ENCODE measurements at regions not wholly inside any gene's neighbourhood (a gene's known extent, or its start where the extent isn't known, plus 50 kb on each side); places are given as distances from the start of the nearest gene placed in this dataset.

DNA sequence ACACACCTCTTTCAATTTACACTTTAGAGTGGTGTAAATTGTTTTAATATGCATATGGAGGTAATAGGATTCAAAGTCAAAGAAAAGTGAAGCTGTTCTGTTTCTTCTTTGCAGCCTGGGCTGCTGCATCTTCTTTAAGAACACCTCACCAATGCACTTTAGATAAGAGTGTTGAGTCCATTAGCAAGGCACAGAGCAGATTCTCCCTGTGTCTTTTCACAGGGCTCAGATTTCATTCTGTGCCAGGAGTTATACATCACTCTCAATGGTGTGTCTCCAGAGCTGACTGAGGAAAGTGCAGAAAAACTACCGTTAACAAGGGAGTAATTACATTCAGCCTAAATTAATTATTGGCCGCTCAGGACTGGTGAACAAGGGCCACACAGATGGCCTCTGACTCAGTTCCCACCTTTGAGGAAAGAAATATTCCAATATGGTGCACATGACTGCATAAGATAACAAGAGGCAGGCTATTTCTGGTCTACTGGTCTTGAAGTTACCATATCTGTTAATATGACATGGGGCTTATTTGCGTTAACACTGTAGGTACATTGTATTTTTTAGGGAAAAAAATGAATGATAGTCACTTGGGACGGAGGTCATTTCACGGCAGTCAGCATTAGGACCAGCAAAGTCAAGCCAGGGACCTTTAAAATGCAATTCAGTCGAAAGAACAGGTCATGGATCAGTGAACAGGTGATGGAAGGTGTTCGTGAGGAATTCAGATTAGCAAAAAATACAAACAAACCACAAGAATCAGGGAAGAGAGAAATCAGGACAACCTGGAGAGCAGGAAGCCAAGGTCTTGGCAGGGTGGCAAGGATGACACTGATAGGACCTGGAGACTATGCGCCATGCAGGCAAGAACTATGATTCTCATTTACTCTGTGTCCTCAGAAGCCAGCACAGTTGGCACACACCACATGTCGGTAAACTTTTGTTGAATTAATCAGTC is 203.7 kb downstream of the TBX18 start:
- H3K9me3 Mint-ChIP-seq = peaks cover 4% of the 10 kb centered on the region
- H3K27me3 Mint-ChIP-seq (ENCODE audit: insufficient read depth) = no peaks in the 10 kb centered on the region
- Histone ChIP-seq H3K36me3 (ENCODE audit: control insufficient read depth, insufficient read depth, low read length) (no peaks in the 10 kb centered on the region), H3K9me3 (ENCODE audit: control insufficient read depth, low read length) (no peaks in the 10 kb centered on the region), H3K27ac (ENCODE audit: low read depth, low read length) (no peak overlapping the region), H3K4me3 (ENCODE audit: low read length) (no peak overlapping the region), H3K27me3 (ENCODE audit: control insufficient read depth, insufficient read depth, low read length, poor library complexity, severe bottlenecking) (no peaks in the 10 kb centered on the region), H3K4me1 (ENCODE audit: control insufficient read depth, insufficient read depth, low read length) (no peaks in the 10 kb centered on the region), H3K9ac (ENCODE audit: extremely low read depth, low read length, poor library complexity, severe bottlenecking) (no peak overlapping the region)
- peaks cover 10% of the 10 kb centered on the region for H3K4me1 Mint-ChIP-seq
- no peak overlapping the region for H3K4me3 Mint-ChIP-seq
- no peak overlapping the region for H3K27ac Mint-ChIP-seq
- WGBS, 2 experiments (ENCODE audit: insufficient coverage in 1 of 2, insufficient read length in 1 of 2) = 87 to 91% methylated on average over 7 to 9 of the region's 9 CpGs
- no peak for DNase-seq
- peaks cover 2% of the 10 kb centered on the region for H3K36me3 Mint-ChIP-seq (ENCODE audit: low read depth)
- TF ChIP-seq, protein P1, sequence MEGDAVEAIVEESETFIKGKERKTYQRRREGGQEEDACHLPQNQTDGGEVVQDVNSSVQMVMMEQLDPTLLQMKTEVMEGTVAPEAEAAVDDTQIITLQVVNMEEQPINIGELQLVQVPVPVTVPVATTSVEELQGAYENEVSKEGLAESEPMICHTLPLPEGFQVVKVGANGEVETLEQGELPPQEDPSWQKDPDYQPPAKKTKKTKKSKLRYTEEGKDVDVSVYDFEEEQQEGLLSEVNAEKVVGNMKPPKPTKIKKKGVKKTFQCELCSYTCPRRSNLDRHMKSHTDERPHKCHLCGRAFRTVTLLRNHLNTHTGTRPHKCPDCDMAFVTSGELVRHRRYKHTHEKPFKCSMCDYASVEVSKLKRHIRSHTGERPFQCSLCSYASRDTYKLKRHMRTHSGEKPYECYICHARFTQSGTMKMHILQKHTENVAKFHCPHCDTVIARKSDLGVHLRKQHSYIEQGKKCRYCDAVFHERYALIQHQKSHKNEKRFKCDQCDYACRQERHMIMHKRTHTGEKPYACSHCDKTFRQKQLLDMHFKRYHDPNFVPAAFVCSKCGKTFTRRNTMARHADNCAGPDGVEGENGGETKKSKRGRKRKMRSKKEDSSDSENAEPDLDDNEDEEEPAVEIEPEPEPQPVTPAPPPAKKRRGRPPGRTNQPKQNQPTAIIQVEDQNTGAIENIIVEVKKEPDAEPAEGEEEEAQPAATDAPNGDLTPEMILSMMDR (conservative IDR thresholded peaks at IDR 0.05) = no peak

DNA sequence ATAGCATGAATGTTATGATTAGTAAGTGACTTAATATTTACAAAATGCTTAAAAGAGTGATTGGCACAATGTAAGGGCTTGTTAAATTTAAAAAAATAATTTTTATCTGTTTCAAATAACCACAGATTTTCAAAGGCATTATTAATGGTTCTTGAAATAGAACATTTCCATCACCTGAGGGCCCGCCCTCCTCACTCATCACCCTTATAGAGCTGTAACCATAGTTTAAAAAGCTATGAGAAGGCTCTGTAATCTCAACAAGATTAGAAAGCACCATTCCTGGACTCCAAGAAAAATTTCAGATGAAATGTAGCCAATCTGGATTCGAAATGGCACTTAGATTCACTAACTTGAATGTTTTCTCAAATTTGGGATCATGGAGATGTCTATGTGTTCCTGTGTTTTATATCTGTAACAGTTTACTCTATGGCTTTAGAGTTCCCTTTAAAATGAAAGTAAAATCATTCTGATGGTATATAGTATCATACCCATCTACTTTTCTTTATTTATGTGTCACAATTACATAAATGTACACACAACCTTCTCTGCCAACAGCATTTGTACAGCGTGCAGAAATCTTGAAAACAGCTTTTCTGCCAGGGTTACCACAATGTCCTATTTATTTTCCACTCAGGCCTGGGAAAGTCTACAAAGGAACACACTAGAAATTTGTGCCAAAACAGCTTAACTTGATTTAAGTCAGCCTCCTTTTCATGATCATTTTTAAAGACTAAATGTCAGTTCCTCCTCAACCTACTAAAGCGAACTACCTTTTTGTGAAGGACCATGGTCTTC is 207.7 kb downstream of the TBX18 start:
- Histone ChIP-seq H3K4me1 (ENCODE audit: control insufficient read depth, insufficient read depth, low read length) (no peaks in the 10 kb centered on the region), H3K27me3 (ENCODE audit: control insufficient read depth, insufficient read depth, low read length, poor library complexity, severe bottlenecking) (no peaks in the 10 kb centered on the region), H3K4me3 (ENCODE audit: low read length) (no peak overlapping the region), H3K27ac (ENCODE audit: low read depth, low read length) (no peak overlapping the region), H3K9me3 (ENCODE audit: control insufficient read depth, low read length) (no peaks in the 10 kb centered on the region), H3K9ac (ENCODE audit: extremely low read depth, low read length, poor library complexity, severe bottlenecking) (no peak overlapping the region), H3K36me3 (ENCODE audit: control insufficient read depth, insufficient read depth, low read length) (no peaks in the 10 kb centered on the region)
- Mint-ChIP-seq H3K4me3 (no peak overlapping the region), H3K36me3 (ENCODE audit: low read depth) (peaks cover 2% of the 10 kb centered on the region), H3K27ac (no peak overlapping the region), H3K27me3 (ENCODE audit: insufficient read depth) (no peaks in the 10 kb centered on the region), H3K9me3 (peaks cover 9% of the 10 kb centered on the region), H3K4me1 (peaks cover 10% of the 10 kb centered on the region)
- TF ChIP-seq, protein P1 (conservative IDR thresholded peaks at IDR 0.05) = no peak
- DNase-seq = no peak
- 50 to 67% methylated on average over 2 to 4 of the region's 4 CpGs for WGBS, 2 experiments (ENCODE audit: insufficient coverage in 1 of 2, insufficient read length in 1 of 2)

DNA sequence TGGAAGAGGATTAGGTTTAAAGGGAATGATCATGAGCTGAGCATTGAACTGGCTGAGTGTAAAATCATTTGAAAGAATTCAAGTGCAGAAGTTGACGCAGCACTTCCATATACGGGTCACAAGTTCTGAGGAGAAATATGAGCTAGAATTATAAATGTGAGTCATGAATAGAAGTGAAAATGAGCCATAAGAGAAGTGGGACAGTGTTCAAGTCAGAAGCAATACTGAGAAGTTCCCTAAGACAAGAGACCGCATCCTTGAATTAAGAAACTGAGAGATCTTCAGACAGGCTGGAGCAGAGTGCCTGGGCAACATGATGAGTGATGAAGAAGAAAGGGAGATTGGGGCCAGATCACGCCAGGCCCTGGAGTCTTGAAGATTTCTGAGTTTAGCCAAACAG is 209.7 kb downstream of the TBX18 start:
- Histone ChIP-seq H3K4me1 (ENCODE audit: control insufficient read depth, insufficient read depth, low read length) (no peaks in the 10 kb centered on the region), H3K9me3 (ENCODE audit: control insufficient read depth, low read length) (no peaks in the 10 kb centered on the region), H3K4me3 (ENCODE audit: low read length) (no peak overlapping the region), H3K9ac (ENCODE audit: extremely low read depth, low read length, poor library complexity, severe bottlenecking) (no peak overlapping the region), H3K27me3 (ENCODE audit: control insufficient read depth, insufficient read depth, low read length, poor library complexity, severe bottlenecking) (no peaks in the 10 kb centered on the region), H3K27ac (ENCODE audit: low read depth, low read length) (no peak overlapping the region), H3K36me3 (ENCODE audit: control insufficient read depth, insufficient read depth, low read length) (no peaks in the 10 kb centered on the region)
- Mint-ChIP-seq H3K4me1 (no peaks in the 10 kb centered on the region), H3K36me3 (ENCODE audit: low read depth) (peaks cover 2% of the 10 kb centered on the region), H3K4me3 (no peak overlapping the region), H3K27me3 (ENCODE audit: insufficient read depth) (no peaks in the 10 kb centered on the region), H3K27ac (no peak overlapping the region), H3K9me3 (peaks cover 11% of the 10 kb centered on the region)
- WGBS, 2 experiments (ENCODE audit: insufficient coverage in 1 of 2, insufficient read length in 1 of 2) = 94 to 100% methylated on average over 4 of the region's 4 CpGs
- TF ChIP-seq, protein P1 (conservative IDR thresholded peaks at IDR 0.05) = no peak
- no peak for DNase-seq
